Activated T-cell treated with anti-CD3 and anti-CD28 coated beads, Interleukin-2, amount 50 U/mL, for 72 hours (primary cell): ENCODE measurements at regions not wholly inside any gene's neighbourhood (a gene's known extent, or its start where the extent isn't known, plus 50 kb on each side); places are given as distances from the start of the nearest gene placed in this dataset.
"Not testable (repeated sequence)": the region's sequence is repeated elsewhere in the genome, so short reads cannot be mapped to it uniquely, and the experiment has no call there.

ENCODE experiments used
- ATAC-seq, 2 donors: fragments of 150-1000 bp; cut with Tn5 transposase; replicated peaks in 1 of 2; 2 replicates each; pipeline ENCODE4 v1.10.0; 2021; ENCODE audit warnings: moderate library complexity in 2 of 2, mild to moderate bottlenecking in 1 of 2
- DNase-seq, 2 donors: peaks; one replicate each; pipeline ENCODE4 v3.0.0; 2021 to 2022; ENCODE audit warnings: mixed read lengths in 1 of 2
- H3K27ac Mint-ChIP-seq: one replicate; pipeline ENCODE4 v1.8.0; 2022; ENCODE audit warnings: mild to moderate bottlenecking, moderate library complexity, mixed read lengths
- H3K27me3 Mint-ChIP-seq: one replicate; pipeline ENCODE4 v1.8.0; 2022; ENCODE audit warnings: low read depth, mixed read lengths
- H3K36me3 Mint-ChIP-seq, 2 donors: one replicate each; pipeline ENCODE4 v1.8.0; 2022; ENCODE audit warnings: mixed read lengths in 2 of 2, mild to moderate bottlenecking in 1 of 2; ENCODE audit not compliant: insufficient read depth in 2 of 2
- H3K4me1 Mint-ChIP-seq: one replicate; pipeline ENCODE4 v1.8.0; 2022; ENCODE audit warnings: low read depth, mixed read lengths
- H3K4me3 Mint-ChIP-seq, 2 donors: one replicate each; pipeline ENCODE4 v1.8.0; 2022; ENCODE audit warnings: mild to moderate bottlenecking in 2 of 2, mixed read lengths in 2 of 2, moderate library complexity in 2 of 2
- H3K9me3 Mint-ChIP-seq, 2 donors: one replicate each; pipeline ENCODE4 v1.8.0; 2022; ENCODE audit warnings: mixed read lengths in 2 of 2

GRCh38 chr11:42923651-42924050, 388.1 kb upstream of the API5 start:
- H3K27me3 Mint-ChIP-seq, result no peaks in the 10 kb centered on the region
- H3K27ac Mint-ChIP-seq, result no peak overlapping the region
- H3K4me1 Mint-ChIP-seq, result no peaks in the 10 kb centered on the region
- DNase-seq, result no peak
- ATAC-seq, result no peak
- no peaks in the 10 kb centered on the region for H3K36me3 Mint-ChIP-seq
- no peak overlapping the region for H3K4me3 Mint-ChIP-seq
- peaks cover 3 to 14% of the 10 kb centered on the region in 2 donors for H3K9me3 Mint-ChIP-seq

GRCh38 chr11:42925916-42926315, 385.9 kb upstream of the API5 start:
- H3K36me3 Mint-ChIP-seq, result no peaks in the 10 kb centered on the region
- H3K27me3 Mint-ChIP-seq, result no peaks in the 10 kb centered on the region
- H3K9me3 Mint-ChIP-seq, result peaks cover 3 to 10% of the 10 kb centered on the region in 2 donors
- no peak overlapping the region for H3K27ac Mint-ChIP-seq
- DNase-seq, result no peak
- ATAC-seq, result no peak
- no peaks in the 10 kb centered on the region for H3K4me1 Mint-ChIP-seq
- no peak overlapping the region for H3K4me3 Mint-ChIP-seq

GRCh38 chr11:42947405-42947804, 364.4 kb upstream of the API5 start:
- ATAC-seq (no peak), DNase-seq (no peak)
- no peaks in the 10 kb centered on the region for H3K4me1 Mint-ChIP-seq
- H3K36me3 Mint-ChIP-seq, result no peaks in the 10 kb centered on the region
- no peaks in the 10 kb centered on the region for H3K27me3 Mint-ChIP-seq
- peaks cover 7 to 14% of the 10 kb centered on the region in 2 donors for H3K9me3 Mint-ChIP-seq
- no peak overlapping the region for H3K4me3 Mint-ChIP-seq
- H3K27ac Mint-ChIP-seq, result no peak overlapping the region

- DNase-seq, H3K27ac Mint-ChIP-seq, H3K27me3 Mint-ChIP-seq, H3K4me3 Mint-ChIP-seq, H3K36me3 Mint-ChIP-seq, H3K4me1 Mint-ChIP-seq, ATAC-seq: not testable (repeated sequence)
- H3K9me3 Mint-ChIP-seq, result peaks cover 7 to 14% of the 10 kb centered on the region in 2 donors
Observed at GRCh38 chr11:42949738-42950376, 361.9 kb upstream of the API5 start.

GRCh38 chr11:42951266-42951665, 360.5 kb upstream of the API5 start:
- Mint-ChIP-seq H3K36me3 (no peaks in the 10 kb centered on the region), H3K4me1 (no peaks in the 10 kb centered on the region), H3K27ac (no peak overlapping the region), H3K27me3 (no peaks in the 10 kb centered on the region), H3K9me3 (peaks cover 7 to 15% of the 10 kb centered on the region in 2 donors), H3K4me3 (no peak overlapping the region)
- DNase-seq (no peak), ATAC-seq (no peak)

GRCh38 chr11:42957831-42958230, 354.0 kb upstream of the API5 start:
- Mint-ChIP-seq H3K27me3 (no peaks in the 10 kb centered on the region), H3K27ac (no peak overlapping the region), H3K4me1 (no peaks in the 10 kb centered on the region), H3K36me3 (no peaks in the 10 kb centered on the region), H3K9me3 (peaks cover 2 to 4% of the 10 kb centered on the region in 2 donors), H3K4me3 (no peak overlapping the region)
- DNase-seq (no peak), ATAC-seq (no peak)

- Mint-ChIP-seq H3K27me3 (no peaks in the 10 kb centered on the region), H3K9me3 (peaks cover 2 to 4% of the 10 kb centered on the region in 2 donors), H3K4me3 (no peak overlapping the region), H3K36me3 (no peaks in the 10 kb centered on the region), H3K4me1 (no peaks in the 10 kb centered on the region), H3K27ac (no peak overlapping the region)
- DNase-seq (no peak), ATAC-seq (no peak)
Observed at GRCh38 chr11:42958635-42959034, 353.2 kb upstream of the API5 start.

GRCh38 chr11:42960521-42961088, 351.2 kb upstream of the API5 start:
- no peak for ATAC-seq
- H3K27ac Mint-ChIP-seq, result no peak overlapping the region
- H3K9me3 Mint-ChIP-seq, result peaks cover 5% of the 10 kb centered on the region in 2 donors
- no peak overlapping the region for H3K4me3 Mint-ChIP-seq
- H3K36me3 Mint-ChIP-seq, result no peaks in the 10 kb centered on the region
- no peaks in the 10 kb centered on the region for H3K27me3 Mint-ChIP-seq
- no peak for DNase-seq
- no peaks in the 10 kb centered on the region for H3K4me1 Mint-ChIP-seq

- DNase-seq (no peak), ATAC-seq (no peak)
- no peaks in the 10 kb centered on the region for H3K36me3 Mint-ChIP-seq
- H3K27ac Mint-ChIP-seq, result no peak overlapping the region
- no peaks in the 10 kb centered on the region for H3K27me3 Mint-ChIP-seq
- no peak overlapping the region for H3K4me3 Mint-ChIP-seq
- H3K4me1 Mint-ChIP-seq, result no peaks in the 10 kb centered on the region
- peaks cover 4 to 7% of the 10 kb centered on the region in 2 donors for H3K9me3 Mint-ChIP-seq
Observed at GRCh38 chr11:42967653-42968052, 344.1 kb upstream of the API5 start.

- peaks cover 3 to 7% of the 10 kb centered on the region in 2 donors for H3K9me3 Mint-ChIP-seq
- no peak for DNase-seq
- ATAC-seq, result no peak
- H3K36me3 Mint-ChIP-seq, result no peaks in the 10 kb centered on the region
- no peak overlapping the region for H3K27ac Mint-ChIP-seq
- H3K27me3 Mint-ChIP-seq, result no peaks in the 10 kb centered on the region
- H3K4me3 Mint-ChIP-seq, result no peak overlapping the region
- H3K4me1 Mint-ChIP-seq, result no peaks in the 10 kb centered on the region
Observed at GRCh38 chr11:42972741-42973140, 339.1 kb upstream of the API5 start.

- Mint-ChIP-seq H3K4me1 (no peaks in the 10 kb centered on the region), H3K27me3 (no peaks in the 10 kb centered on the region), H3K27ac (no peak overlapping the region), H3K36me3 (no peaks in the 10 kb centered on the region), H3K9me3 (peaks cover 3 to 7% of the 10 kb centered on the region in 2 donors), H3K4me3 (no peak overlapping the region)
- ATAC-seq (no peak), DNase-seq (no peak)
Observed at GRCh38 chr11:42974510-42975179, 337.2 kb upstream of the API5 start.

- no peaks in the 10 kb centered on the region for H3K36me3 Mint-ChIP-seq
- ATAC-seq (no peak), DNase-seq (no peak)
- H3K9me3 Mint-ChIP-seq, result peaks cover 3 to 7% of the 10 kb centered on the region in 2 donors
- no peaks in the 10 kb centered on the region for H3K27me3 Mint-ChIP-seq
- H3K4me1 Mint-ChIP-seq, result no peaks in the 10 kb centered on the region
- no peak overlapping the region for H3K4me3 Mint-ChIP-seq
- H3K27ac Mint-ChIP-seq, result no peak overlapping the region
Observed at GRCh38 chr11:42975180-42975529, 336.6 kb upstream of the API5 start.

- no peak overlapping the region for H3K27ac Mint-ChIP-seq
- no peaks in the 10 kb centered on the region for H3K27me3 Mint-ChIP-seq
- no peak overlapping the region for H3K4me3 Mint-ChIP-seq
- H3K9me3 Mint-ChIP-seq, result peaks cover 2 to 3% of the 10 kb centered on the region in 2 donors
- no peaks in the 10 kb centered on the region for H3K4me1 Mint-ChIP-seq
- H3K36me3 Mint-ChIP-seq, result no peaks in the 10 kb centered on the region
- no peak for DNase-seq
- no peak for ATAC-seq
Observed at GRCh38 chr11:42976636-42977217, 335.1 kb upstream of the API5 start.
